GM12878 (cell line): ENCODE measurements at regions not wholly inside any gene's neighbourhood (a gene's known extent, or its start where the extent isn't known, plus 50 kb on each side); places are given as distances from the start of the nearest gene placed in this dataset.

Experiments used
- ATAC-seq: fragments of 200-7000 bp; cut with Tn5 transposase; 3 replicates; pipeline ENCODE4 v1.9.1; 2020; ENCODE audit warnings: mild to moderate bottlenecking, moderate library complexity
- BruUV-seq: library from RNA; stranded (reverse); fragments of 400-500 nt; replicated peaks from 2 replicates; lab custom pipeline; 2021; lab: Mats Ljungman, UMichigan
- CTCF ChIA-PET: fragments of 300-600 bp; sonication (Branson Sonifier 250); formaldehyde crosslinking; extraction: SDS; loops from one replicate; lab custom pipeline; 2021; ENCODE audit warnings: inconsistent platforms; lab: Yijun Ruan, JAX
- POLR2A ChIA-PET: fragments of 350-600 bp; formaldehyde crosslinking; extraction: SDS; loops from one replicate; lab custom pipeline; 2021; ENCODE audit warnings: inconsistent platforms; lab: Charles Lee
- RAD21 ChIA-PET: fragments of 300-600 bp; sonication (Branson Sonifier 250); formaldehyde crosslinking; loops from one replicate; lab custom pipeline; 2023; ENCODE audit warnings: antibody characterized with exemption; ENCODE audit not compliant: unreplicated experiment; lab: Charles Lee
- SMC1A ChIA-PET: fragments of 300-600 bp; sonication (Branson Sonifier 250); formaldehyde crosslinking; loops from one replicate; lab custom pipeline; 2023; ENCODE audit not compliant: unreplicated experiment, uncharacterized antibody; lab: Charles Lee
- DNase-seq: peaks from one replicate; pipeline ENCODE4 v3.0.0-alpha.2; 2011; ENCODE audit warnings: low read depth, low spot score
- FAIRE-seq: peaks from 3 replicates; lab custom pipeline; 2011; peaks lifted over from hg19 to GRCh38; lab: Jason Lieb, UNC
- H2AFZ ChIP-seq: 2 replicates; pipeline ENCODE4 v1.6.0; 2011; ENCODE audit warnings: low read depth, low read length, control low read depth; ENCODE audit not compliant: control insufficient read depth
- H3K27ac ChIP-seq: 2 replicates; pipeline ENCODE4 v1.5.1; 2011; ENCODE audit warnings: control low read depth; ENCODE audit not compliant: control insufficient read depth, insufficient read depth
- H3K27me3 ChIP-seq, 2 experiments: replicated peaks in 1 of 2; 2 replicates each; pipeline versions ENCODE4 v1.6.0 to v1.6.1; 2011; ENCODE audit warnings: low read length in 1 of 2; ENCODE audit not compliant: control insufficient read depth in 2 of 2, insufficient read depth in 2 of 2
- H3K36me3 ChIP-seq, 2 experiments: 2 replicates each; pipeline ENCODE4 v1.5.1; 2011; ENCODE audit warnings: low read length in 1 of 2; ENCODE audit not compliant: control insufficient read depth in 2 of 2, insufficient read depth in 2 of 2
- H3K4me1 ChIP-seq: 2 replicates; pipeline ENCODE4 v1.6.1; 2011; ENCODE audit warnings: mild to moderate bottlenecking, low read length, moderate library complexity, mixed read lengths; ENCODE audit not compliant: control insufficient read depth, insufficient read depth
- H3K4me2 ChIP-seq: 2 replicates; pipeline ENCODE4 v1.6.0; 2011; ENCODE audit warnings: control low read depth; ENCODE audit not compliant: control insufficient read depth, insufficient read depth
- H3K4me3 ChIP-seq: fragments of 200-600 bp; sonication (generic); 2 replicates; pipeline ENCODE4 v1.5.1; 2016
- H3K79me2 ChIP-seq: 2 replicates; pipeline ENCODE4 v1.6.0; 2011; ENCODE audit warnings: low read length; ENCODE audit not compliant: control insufficient read depth, insufficient read depth
- H3K9ac ChIP-seq: 2 replicates; pipeline ENCODE4 v1.8.0; 2011; ENCODE audit warnings: low read length, control low read depth, mixed read lengths; ENCODE audit not compliant: control insufficient read depth, insufficient read depth
- H3K9me3 ChIP-seq: replicated peaks from 3 replicates; pipeline ENCODE4 v1.5.1; 2011; ENCODE audit warnings: mild to moderate bottlenecking, low read length; ENCODE audit not compliant: control insufficient read depth, insufficient read depth
- H4K20me1 ChIP-seq: 2 replicates; pipeline ENCODE4 v1.6.0; 2011; ENCODE audit not compliant: control insufficient read depth, insufficient read depth
- CHD4 ChIP-seq: fragments of 200-600 bp; sonication (generic); IDR thresholded peaks from 2 replicates; pipeline ENCODE4 v1.6.1; 2016; ENCODE audit warnings: mild to moderate bottlenecking
- EZH2 ChIP-seq: IDR thresholded peaks from 2 replicates; pipeline ENCODE4 v1.6.1; 2012; ENCODE audit warnings: low read depth, mild to moderate bottlenecking, control low read depth, inconsistent platforms, low read length, borderline replicate concordance; ENCODE audit not compliant: control insufficient read depth
- IKZF1 ChIP-seq: fragments of 450-650 bp; conservative IDR thresholded peaks from 2 replicates; pipeline ENCODE4 v1.6.1; 2017; ENCODE audit warnings: antibody characterized with exemption, mild to moderate bottlenecking
- WGBS: methylation state at CpG from one replicate; pipeline ENCODE4 v1.1.6; 2016; ENCODE audit warnings: low lambda C conversion rate; ENCODE audit not compliant: insufficient replicate concordance, insufficient coverage; ENCODE audit errors: missing lambda C conversion rate; 5-methylcytosine and 5-hydroxymethylcytosine counted together
- in situ Hi-C: fragments of 300-500 bp; cut with MboI; formaldehyde crosslinking; loops from 9 replicates; pipeline ENCODE4 v1.14.3; 2018; ENCODE audit warnings: mixed read lengths
- intact Hi-C: fragments of 100-400 bp; cut with micrococcal nuclease; formaldehyde crosslinking; loops from one replicate; pipeline ENCODE4 v1.14.2; 2022; ENCODE audit not compliant: unreplicated experiment
- TF ChIP-seq, protein P1 (sequence below): fragments of 450-650 bp; IDR thresholded peaks from 2 replicates; pipeline ENCODE4 v1.6.1; 2017; ENCODE audit warnings: mild to moderate bottlenecking, moderate library complexity
- TF ChIP-seq, protein P2 (sequence below): fragments of 450-650 bp; IDR thresholded peaks from 2 replicates; pipeline ENCODE4 v1.6.1; 2017; ENCODE audit warnings: borderline replicate concordance

DNA sequence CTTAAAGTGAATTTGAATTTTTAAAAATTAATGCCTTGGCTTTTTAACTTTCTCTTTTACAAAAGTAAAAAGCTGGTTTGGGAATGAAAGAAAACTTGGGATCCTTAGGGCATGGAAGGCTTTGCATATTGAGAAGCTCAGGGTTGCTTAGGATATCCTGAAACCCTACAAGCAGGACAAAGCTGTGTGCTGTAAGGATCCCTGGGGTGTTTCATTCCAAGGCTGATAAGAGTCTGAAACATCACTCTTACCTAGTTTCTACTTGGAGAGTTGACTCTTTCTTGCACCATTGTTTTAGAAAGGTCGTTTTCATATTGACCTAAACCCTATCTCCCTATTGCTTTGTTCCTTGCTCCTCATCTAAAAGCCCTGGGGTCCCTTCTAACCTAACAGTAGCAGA is 325.9 kb upstream of the NT5C1B start:
- Histone ChIP-seq H2AFZ (no peak overlapping the region), H3K27ac (no peak overlapping the region), H3K79me2 (no peaks in the 10 kb centered on the region), H4K20me1 (no peaks in the 10 kb centered on the region), H3K9me3 (no peaks in the 10 kb centered on the region), H3K4me1 (no peaks in the 10 kb centered on the region), H3K9ac (no peak overlapping the region), H3K4me3 (no peak overlapping the region), H3K27me3 (0 out of 4 replicates have a peak, but pooled peaks cover 0 to 3% of the 10 kb centered on the region in 2 experiments), H3K36me3 (no peaks in the 10 kb centered on the region), H3K4me2 (no peak overlapping the region)
- in situ Hi-C loops (no loop called here), intact Hi-C loops (no loop called here)
- POLR2A ChIA-PET, result no interaction called here
- CTCF ChIA-PET, result no interaction called here
- no TSS peak for BruUV-seq
- RAD21 ChIA-PET, result no interaction called here
- 0% methylated on average over 1 of the region's 1 CpG for whole genome bisulfite sequencing
- DNase-seq, result no peak
- SMC1A ChIA-PET, result no interaction called here
- TF ChIP-seq, protein P1, sequence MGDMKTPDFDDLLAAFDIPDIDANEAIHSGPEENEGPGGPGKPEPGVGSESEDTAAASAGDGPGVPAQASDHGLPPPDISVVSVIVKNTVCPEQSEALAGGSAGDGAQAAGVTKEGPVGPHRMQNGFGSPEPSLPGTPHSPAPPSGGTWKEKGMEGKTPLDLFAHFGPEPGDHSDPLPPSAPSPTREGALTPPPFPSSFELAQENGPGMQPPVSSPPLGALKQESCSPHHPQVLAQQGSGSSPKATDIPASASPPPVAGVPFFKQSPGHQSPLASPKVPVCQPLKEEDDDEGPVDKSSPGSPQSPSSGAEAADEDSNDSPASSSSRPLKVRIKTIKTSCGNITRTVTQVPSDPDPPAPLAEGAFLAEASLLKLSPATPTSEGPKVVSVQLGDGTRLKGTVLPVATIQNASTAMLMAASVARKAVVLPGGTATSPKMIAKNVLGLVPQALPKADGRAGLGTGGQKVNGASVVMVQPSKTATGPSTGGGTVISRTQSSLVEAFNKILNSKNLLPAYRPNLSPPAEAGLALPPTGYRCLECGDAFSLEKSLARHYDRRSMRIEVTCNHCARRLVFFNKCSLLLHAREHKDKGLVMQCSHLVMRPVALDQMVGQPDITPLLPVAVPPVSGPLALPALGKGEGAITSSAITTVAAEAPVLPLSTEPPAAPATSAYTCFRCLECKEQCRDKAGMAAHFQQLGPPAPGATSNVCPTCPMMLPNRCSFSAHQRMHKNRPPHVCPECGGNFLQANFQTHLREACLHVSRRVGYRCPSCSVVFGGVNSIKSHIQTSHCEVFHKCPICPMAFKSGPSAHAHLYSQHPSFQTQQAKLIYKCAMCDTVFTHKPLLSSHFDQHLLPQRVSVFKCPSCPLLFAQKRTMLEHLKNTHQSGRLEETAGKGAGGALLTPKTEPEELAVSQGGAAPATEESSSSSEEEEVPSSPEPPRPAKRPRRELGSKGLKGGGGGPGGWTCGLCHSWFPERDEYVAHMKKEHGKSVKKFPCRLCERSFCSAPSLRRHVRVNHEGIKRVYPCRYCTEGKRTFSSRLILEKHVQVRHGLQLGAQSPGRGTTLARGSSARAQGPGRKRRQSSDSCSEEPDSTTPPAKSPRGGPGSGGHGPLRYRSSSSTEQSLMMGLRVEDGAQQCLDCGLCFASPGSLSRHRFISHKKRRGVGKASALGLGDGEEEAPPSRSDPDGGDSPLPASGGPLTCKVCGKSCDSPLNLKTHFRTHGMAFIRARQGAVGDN, result no peak
- TF ChIP-seq CHD4 (no peak), IKZF1 (no peak), EZH2 (no peak)
- TF ChIP-seq, protein P2, sequence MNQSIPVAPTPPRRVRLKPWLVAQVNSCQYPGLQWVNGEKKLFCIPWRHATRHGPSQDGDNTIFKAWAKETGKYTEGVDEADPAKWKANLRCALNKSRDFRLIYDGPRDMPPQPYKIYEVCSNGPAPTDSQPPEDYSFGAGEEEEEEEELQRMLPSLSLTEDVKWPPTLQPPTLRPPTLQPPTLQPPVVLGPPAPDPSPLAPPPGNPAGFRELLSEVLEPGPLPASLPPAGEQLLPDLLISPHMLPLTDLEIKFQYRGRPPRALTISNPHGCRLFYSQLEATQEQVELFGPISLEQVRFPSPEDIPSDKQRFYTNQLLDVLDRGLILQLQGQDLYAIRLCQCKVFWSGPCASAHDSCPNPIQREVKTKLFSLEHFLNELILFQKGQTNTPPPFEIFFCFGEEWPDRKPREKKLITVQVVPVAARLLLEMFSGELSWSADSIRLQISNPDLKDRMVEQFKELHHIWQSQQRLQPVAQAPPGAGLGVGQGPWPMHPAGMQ, result no peak
- no peak for FAIRE-seq
- ATAC-seq, result no peak
